Fibroblast of skin of right biceps (primary cell): ENCODE measurements at regions not wholly inside any gene's neighbourhood (a gene's known extent, or its start where the extent isn't known, plus 50 kb on each side); places are given as distances from the start of the nearest gene placed in this dataset.
A peak's percentile ranks its signal among the peaks of the same experiment; 100 is the strongest.
"Not testable (repeated sequence)": the region's sequence is repeated elsewhere in the genome, so short reads cannot be mapped to it uniquely, and the experiment has no call there.

Experiments used
- DNase-seq: peaks from one replicate; pipeline ENCODE4 v3.0.0-alpha.2; 2013

DNA sequence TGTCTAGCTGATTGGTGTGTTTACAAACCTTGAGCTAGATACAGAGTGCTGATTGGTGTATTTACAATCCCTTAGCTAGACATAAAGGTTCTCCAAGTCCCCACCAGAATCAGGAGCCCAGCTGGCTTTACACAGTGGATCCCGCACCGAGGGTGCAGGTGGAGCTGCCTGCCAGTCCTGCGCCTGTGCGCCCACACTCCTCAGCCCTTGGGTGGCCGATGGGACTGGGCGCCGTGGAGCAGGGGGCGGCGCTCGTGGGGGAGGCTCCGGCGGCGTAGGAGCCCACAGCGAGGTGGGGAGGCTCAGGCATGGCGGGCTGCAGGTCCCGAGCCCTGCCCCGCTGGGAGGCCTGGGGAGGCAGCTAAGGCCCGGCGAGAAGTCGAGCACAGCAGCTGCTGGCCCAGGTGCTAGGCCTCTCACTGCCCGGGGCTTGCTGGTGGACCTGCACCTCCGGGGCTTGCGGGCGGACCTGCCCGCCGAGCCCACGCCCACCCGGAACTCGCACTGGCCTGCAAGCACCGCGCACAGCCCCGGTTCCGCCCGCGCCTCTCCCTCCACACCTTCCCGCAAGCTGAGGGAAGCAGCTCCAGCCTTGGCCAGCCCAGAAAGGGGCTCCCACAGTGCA lies 51.0 kb upstream of the CDYL start:
- DNase-seq: not testable (repeated sequence)

DNA sequence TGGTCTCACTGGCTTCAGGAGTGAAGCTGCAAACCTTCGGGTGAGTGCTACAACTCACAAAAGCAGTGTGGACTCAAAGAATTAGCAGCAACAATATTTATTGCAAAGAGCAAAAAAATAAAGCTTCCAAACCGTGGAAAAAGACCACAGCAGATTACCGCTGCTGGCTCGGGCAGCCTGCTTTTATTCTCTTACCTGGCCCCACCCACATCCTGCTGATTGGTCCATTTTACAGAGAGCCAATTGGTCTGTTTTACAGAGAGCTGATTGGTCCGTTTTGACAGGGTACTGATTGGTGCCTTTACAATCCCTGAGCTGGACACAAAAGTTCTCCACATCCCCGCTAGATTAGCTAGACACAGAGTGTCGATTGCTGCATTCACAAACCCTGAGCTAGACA lies 51.5 kb upstream of the CDYL start:
- not testable (repeated sequence) for DNase-seq

DNA sequence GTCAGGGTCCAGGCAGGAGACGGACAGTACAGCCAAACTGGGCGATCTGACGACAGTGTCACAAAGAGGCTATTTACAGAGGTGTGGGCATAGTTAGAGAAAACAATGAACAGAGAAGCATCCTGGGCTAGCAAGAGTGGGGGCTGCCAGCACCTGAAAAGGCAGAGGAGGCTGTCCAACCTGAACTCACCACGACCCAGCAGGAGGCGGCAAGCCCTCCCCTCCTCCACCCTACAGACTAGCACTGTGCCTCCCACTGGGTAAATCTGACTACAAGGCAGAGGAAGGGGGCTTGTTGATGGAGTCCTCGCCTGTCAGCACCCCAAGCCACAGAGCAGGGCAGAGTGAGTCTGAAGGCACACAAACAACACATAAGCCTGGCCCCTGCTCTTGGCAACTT lies 52.8 kb upstream of the CDYL start:
- no peak for DNase-seq

DNA sequence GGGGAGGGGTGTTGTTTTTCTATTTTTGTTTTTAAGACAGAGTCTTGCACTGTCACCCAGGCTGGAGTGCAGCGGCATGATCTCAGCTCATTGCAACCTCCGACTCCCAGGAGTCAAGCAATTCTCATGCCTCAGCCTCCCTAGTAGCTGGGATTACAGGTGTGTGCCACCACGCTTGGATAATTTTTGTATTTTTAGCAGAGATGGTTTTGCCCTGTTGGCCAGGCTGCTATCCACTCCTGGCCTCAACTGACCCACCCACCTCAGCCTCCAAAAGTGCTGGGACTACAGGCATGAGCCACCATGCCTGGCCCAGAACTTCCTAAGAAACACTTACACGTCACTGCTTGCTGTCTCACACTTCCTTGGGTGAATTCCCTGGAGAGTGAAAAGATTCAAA lies 54.8 kb upstream of the CDYL start:
- DNase-seq: not testable (repeated sequence)

DNA sequence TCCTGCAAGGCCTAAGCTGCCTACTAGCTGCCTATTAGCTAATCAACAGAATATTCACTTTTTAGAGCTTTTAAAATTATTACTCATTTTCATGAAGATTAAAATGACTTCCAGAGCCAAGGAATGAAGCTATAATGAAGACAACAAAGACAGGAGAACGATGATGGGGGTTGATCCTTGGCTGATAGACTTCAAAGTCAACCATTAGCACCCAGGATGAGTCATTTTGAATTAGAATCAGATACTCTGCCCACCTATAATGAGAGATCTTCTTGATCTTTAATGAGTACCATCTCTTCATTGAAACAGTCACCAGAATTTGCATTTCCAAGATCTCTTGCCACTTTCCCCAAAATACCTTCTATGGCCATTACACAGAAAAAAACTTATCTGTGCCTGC lies 56.7 kb upstream of the CDYL start:
- DNase-seq: no peak

DNA sequence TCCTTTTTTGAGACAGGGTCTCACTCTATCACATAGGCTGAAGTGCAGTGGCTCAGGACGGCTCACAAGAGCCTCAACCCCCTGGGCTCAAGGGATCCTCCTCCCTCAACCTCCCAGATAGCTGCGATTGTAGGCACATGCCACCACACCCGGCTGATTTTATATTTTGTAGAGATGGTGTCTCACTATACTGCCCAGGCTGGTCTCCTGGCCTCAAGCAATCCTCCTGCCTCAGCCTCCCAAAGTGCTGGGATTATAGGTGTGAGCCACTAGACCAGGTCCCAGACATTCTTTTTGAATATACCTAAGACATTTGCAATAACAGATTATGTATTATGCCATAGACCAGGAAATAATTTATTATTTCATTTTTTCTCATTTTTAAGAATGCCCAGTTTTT lies 58.3 kb upstream of the CDYL start:
- DNase-seq: no peak

DNA sequence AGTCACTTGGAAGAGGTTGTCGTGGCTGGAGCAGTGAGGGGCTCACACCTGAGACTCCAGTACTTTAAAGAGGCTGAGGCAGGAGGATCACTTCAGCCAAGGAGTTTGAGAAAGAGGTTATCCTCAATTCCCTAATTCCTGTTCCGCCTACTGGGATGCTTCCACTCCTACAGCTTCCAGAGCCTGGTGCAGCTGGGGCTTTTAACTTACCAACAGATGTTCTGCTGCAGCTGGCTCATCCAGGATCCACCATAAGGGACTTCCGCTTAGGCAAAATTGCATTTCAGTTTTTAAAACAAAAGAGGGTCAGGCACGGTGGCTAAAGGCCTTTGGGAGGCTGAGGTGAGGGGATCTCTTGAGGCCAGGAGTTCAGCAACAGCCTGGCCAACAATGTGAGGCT lies 59.1 kb upstream of the CDYL start:
- DNase-seq: no peak

DNA sequence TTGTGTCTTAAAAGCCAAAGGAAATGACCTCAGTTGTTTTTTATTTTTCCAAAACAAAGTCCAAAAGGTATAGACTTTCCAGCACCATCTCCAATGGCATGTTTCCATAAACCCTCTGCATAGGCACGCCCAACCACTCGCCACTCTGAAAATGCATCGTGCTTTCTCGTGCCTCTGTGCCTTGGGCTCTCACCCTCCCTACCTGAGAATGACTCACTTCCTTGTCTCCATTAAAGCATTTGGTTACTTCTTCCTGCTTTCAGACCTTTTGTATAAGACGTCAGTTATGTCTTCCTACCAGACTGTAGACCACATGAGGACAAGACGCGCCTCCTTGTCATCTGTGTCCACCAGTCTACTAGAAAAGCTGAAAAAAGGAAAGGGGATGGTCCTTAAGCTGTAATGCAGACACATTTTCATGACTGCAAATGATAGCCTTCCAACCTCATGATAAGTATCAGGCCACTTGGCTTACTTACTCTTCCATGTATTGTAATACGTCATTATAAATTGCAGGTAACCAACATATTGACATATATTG lies 61.2 kb upstream of the CDYL start:
- no peak for DNase-seq

DNA sequence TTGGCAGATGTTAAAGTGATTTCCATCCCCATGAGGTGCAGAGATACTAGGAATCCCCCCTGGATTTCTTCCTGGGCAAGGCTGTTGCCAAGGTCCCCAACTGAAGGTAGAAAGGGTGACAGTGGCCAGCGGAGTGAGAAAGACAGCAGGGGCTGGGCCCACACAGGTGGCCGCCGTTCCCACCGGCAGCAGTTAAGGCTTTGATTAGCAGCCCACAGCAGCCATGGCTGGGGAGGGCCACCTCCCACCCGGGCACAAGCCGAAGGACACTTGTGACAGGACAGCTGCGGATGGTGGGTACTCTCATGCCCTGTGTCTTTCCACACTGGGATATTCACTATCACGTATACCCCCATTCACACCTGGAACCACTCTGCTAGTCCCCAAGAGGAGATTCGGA lies 63.9 kb upstream of the CDYL start:
- no peak for DNase-seq

DNA sequence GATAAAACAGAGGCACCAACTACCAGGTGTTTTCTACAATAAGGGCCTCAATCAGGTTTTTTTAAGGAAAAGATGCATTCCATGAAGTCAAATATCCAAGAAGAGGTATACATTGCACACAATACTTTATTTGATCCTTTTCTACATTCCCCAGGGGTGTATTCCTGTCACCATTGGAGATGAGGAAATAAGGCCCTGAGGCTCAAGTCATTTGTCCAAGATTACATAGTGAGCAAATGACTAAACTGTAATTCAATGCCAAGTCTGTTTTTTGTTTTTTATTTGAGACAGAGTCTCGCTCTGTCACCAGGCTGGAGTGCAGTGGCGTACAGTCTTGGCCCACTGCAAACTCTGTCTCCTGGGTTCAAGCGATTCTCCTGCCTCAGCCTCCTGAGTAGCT lies 69.2 kb upstream of the CDYL start:
- DNase-seq: no peak

DNA sequence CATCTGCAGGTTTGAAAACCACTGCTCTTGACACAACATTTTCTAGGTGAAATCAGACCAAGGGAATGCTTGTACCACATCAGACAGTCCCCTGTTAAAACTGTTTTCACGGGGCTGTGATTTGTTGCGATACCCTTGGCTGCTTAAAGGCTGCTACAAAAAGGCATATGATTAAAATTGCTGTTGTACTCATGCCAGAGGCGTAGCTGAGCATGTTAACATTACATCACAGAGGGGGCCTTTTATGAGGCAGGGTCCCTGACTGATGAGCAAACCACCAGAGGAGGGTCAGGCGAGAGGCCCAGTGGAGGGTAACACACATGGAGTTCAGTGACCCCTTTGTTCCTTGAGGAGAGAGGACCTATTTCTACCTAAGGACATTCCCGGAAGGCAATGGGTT lies 70.4 kb upstream of the CDYL start:
- DNase-seq: no peak

DNA sequence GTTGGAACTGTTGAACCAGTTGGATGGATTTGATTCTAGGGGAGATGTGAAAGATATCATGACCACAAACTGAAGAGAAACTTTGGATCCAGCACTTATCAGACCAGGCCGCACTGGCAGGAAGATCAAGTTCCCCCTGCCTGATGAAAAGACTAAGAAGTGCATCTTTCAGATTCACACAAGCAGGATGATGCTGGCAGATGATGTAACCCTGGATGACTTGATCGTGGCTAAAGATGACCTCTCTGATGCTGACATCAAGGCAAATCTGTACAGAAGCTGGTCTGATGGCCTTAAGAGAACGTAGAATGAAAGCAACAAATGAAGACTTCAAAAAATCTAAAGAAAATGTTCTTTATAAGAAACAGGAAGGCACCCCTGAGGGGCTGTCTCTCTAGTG lies 72.8 kb upstream of the CDYL start:
- no peak for DNase-seq

DNA sequence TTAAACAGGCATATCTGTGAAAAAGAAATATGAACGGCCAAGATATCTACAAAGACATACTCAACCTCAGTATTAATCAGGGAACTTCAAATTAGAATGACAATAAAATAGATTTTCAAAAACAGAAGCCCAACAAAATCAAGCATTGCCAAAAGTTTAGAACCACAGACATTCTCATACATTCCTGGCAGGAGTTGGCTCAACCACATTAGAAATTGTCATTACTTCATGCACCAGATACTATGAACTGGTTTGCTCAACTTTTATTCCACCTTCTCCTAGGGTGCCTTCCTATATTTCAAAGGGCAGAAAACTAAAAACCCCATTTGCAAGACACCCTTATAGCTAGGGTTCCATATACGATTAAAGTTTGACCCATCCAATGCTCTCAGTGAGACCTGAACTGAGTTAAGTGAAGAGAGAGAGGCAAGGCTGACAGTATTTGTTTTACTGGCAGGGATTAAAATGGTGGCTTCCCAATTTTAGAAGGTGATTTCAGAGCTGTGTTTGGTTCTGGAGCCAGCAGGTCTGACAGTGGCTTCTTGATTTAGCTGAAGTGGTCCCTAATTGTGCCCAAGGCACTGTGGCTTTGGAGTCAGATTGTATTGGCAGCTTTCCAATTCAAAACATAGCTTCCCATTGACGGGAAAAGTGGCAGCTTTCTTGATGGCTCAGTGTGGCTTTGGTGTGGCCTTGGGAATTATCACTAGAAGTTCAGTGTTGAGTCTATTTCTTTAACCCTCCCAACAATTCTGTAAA lies 77.1 kb upstream of the CDYL start:
- DNase-seq: no peak

DNA sequence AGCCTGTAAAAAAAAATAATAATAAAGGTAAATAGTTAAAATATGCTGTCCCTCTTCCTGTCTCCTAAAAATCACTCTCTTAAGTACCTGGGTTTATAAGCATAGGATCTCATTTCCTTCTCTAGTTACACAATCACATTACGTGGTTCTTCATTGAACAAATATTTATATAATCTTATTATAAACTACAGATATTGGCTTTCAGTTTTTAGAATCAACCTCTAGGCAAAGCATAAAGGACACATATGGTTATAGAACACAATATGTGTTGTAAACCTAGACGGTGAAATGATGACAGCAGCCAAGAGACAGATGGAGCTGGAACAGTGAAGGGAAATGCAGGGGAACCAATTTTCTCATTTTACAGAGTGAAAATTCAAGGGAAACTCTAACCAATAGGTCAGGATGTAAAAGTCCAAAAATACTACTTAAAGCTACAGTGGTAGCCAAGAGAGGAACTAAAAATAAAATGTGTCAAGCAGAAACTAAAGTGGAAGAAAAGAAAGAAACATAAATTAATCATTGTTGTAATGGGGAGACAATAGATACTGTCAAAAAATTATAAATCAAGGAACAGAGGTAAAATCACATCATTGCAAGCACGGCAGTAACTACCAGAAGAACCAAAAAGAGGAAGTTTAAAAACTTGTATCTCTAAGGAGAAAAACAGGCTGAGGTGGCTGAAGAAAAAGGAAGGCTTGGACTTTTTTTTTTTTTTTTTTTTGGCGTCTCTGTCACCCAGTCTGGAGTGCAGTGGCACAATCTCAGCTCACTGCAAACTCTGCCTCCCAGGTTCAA lies 82.8 kb upstream of the CDYL start:
- DNase-seq: no peak

DNA sequence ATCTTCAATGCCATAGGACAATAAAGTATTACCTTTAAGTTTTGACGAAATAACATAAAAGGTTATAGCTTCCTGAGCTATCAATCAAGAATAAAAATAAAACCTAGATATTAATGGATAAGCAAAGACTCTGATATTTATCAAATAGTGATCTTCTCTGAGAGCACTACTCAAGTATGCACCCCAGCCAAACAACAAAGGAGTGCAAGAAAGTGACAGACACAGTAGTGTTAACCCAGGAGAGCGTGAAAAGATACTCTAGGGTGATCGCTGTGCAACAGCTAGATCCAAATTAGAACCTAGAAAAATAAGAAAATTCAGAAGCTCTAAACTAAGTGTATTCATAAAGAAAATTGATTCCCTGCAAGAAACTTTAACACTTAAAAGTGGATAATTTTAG lies 83.5 kb upstream of the CDYL start:
- no peak for DNase-seq

DNA sequence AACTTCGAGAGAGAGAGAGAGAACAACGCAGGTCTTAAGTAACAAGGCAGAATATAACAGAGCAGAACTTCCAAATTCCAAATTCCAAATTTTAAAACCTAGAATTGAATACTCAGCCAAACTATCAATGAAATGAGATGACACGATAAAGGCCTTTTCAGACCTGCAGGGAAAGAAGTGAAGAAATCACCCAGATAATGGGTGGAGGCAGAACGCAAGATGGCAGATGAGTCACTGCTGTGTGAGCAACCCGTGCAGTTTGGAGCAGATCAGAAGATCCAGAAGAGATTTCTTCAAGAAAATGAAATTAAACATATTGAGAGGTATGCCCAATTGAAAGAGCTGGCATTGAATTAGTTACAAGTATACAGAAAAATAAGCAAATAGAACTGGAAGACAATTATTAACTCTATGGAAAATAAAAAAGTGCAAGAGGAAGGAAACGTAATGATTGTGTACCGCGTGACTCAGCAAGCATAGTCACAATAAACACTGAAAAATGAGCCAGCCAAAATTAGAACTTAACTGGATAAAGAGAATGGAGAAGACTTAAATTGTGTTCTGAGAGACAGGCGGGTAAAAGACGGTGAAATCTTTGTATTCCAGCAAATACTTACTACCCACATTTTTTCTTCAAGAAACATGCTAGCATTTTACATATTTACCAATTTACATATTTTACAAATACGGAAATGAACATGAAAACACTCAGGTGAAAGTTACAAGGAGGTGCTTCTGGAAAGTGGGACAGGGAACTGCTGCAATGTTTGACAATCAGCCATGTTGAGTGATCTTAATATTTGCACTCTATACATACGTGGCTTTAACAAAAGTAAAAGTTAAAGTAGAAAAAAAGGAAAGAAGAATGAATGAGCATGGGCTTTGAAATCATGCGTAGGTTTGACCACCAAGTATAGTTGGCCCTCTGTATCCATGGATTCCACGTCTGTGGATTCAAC lies 87.9 kb upstream of the CDYL start:
- DNase-seq: peak; percentile 68

DNA sequence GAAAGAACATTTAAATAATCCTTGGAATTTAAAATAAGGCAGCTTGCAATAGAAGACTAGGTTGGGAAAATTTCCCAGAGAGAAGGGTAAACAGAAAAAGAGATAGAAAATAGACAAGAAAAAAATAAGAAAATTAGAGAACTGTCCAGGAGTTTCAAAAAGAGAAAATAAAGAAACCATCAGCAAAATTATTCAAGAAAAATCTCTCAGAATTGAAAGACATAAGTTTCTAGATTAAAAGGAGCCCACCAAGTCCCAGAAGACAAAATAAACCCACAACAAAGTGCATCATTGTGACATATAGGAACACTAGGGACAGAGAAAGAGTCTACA lies 88.6 kb upstream of the CDYL start:
- no peak for DNase-seq

DNA sequence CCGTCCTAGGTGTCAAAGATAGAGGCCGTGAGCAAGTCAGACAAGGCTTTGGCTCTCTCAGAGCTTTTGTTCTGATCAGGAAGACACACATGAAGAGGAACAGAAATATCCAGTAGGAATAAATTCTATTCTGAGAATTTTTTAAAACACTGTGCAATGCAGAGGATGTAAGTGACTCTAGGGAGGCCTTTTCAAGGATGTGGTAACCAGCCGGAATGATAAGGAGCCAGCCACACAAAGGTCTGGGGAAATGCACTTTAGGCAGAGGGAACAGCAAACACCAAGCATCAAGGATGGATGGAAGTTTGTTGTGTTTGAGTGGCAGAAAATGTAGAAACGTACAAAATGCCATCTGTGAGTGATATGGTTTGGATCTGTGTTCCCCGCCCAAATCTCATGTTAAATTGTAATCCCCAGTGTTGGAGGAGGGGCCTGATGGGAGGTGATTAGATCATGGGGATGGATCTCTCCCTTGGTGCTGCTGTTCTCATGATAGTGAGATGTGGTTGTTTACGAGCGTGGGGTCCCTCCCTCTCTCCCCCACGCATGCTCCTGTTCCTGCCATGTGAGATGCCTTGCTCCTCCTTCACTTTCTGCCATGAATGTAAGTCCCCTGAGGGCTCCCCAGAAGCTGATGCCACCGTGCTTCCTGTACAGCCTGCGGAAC lies 93.6 kb upstream of the CDYL start:
- DNase-seq: no peak

DNA sequence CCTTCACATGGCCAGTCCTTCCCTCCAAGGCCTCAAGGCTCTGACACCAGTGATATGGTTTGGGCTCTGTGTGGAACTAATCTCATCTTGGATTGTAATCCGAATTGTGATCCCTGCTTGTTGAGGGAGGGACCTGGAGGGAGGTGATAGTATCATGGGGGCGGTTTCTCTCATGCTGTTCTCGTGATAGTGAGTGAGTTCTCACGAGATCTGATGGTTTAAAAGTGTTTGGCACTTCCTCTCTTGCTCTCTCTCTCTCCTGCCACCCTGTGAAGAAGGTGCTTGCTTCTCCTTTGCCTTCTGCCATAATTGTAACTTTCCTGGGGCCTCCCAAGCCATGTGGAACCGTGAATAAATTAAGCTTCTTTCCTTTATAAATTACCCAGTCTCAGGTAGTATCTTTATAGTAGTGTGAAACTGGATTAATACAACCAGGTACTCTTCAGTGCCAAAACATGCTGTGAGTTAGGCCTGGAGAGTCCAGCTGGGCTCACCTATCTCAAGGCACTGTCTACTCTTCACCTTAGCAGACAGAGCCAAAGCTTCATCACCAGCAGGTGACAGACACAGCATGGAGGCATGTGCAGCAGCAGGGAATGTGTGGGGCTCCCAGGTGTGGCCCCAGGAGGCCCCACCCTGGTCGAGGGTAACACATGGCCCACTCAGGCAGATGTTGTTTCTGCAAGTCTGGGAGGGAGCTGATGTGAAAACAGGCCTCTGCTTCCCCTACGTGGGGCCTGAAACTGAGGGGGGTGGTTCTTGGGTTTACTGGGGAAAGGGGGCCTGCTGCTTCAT lies 97.5 kb upstream of the CDYL start:
- no peak for DNase-seq

DNA sequence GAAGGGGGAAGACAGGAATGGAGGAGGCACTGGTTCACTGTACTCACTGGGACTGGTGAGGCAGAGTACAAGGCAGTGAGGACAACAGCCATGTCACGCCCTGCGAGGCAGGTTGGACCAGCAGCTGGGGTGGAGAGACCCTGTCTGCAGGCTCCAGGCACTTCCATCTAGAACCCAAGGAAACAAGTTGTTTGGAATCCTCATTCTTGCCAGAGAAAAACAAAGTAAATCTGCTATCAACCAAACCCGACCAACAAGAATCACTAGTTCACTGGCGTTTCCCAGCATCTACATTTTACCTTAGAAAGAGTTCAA lies 98.5 kb upstream of the CDYL start:
- DNase-seq: no peak

DNA sequence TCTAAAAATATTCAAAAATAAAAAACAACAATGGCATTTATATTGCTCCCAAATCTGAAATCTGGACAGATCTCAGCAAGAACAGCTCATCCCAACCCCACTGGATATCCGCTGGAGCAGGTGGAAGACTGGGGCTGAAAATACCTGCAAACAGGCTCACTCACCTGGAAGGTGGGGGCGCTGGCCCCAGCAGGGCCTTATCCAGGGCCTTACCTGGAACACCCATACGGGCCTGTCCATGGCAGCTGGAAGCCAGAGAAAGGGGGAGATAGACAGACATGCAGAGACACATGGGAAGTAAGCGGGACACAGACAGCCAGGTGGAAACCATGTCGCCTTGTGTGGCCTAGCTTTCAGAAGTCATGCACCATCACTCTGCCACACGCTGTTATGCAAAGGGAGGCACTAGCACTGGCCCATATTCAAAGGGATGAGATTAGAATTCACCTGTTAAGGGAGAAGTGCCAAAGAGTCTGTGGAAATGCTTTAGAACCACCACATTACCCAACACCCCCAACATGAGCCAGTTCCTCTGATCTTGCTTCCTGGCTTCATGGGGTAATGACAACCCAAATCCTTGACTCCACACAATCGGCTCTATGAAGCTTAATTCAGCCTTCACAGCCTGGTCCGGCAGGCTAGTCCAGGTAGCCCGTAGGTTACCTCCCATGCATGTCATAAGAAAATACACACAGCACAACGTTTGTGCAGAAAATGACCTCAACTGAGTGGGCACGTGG lies 99.0 kb upstream of the CDYL start:
- no peak for DNase-seq
